Caco-2 (cell line): ENCODE measurements at regions not wholly inside any gene's neighbourhood (a gene's known extent, or its start where the extent isn't known, plus 50 kb on each side); places are given as distances from the start of the nearest gene placed in this dataset.
"Not testable (repeated sequence)": the region's sequence is repeated elsewhere in the genome, so short reads cannot be mapped to it uniquely, and the experiment has no call there.

Experiments used
- BruUV-seq: library from RNA; stranded (reverse); fragments of 400-500 nt; replicated peaks from 2 replicates; lab custom pipeline; 2021; lab: Mats Ljungman, UMichigan
- CTCF ChIA-PET: fragments of 300-600 bp; sonication (Branson Sonifier 250); formaldehyde crosslinking; loops from one replicate; lab custom pipeline; 2022; ENCODE audit warnings: antibody characterized with exemption; lab: Charles Lee
- POLR2A ChIA-PET: fragments of 300-600 bp; sonication (Branson Sonifier 250); formaldehyde crosslinking; loops from one replicate; lab custom pipeline; 2022; ENCODE audit warnings: antibody characterized with exemption; lab: Charles Lee
- DNase-seq, 2 experiments: peaks; one replicate each; pipeline versions ENCODE4 v3.0.0 to v3.0.0-alpha.2; 2020 to 2022
- H3K27me3 ChIP-seq: replicated peaks from 2 replicates; pipeline ENCODE4 v1.6.0; 2011; ENCODE audit warnings: low read length; ENCODE audit not compliant: control insufficient read depth, insufficient read depth
- H3K36me3 ChIP-seq: 2 replicates; pipeline ENCODE4 v1.5.1; 2011; ENCODE audit warnings: low read length; ENCODE audit not compliant: control insufficient read depth, insufficient read depth
- H3K4me1 ChIP-seq: fragments of 250-450 bp; sonication (Bioruptor Pico); 2 replicates; pipeline ENCODE4 v1.5.1; 2020; ENCODE audit warnings: mild to moderate bottlenecking
- H3K4me3 ChIP-seq: 2 replicates; pipeline ENCODE4 v1.5.1; 2011; ENCODE audit warnings: low read depth, mild to moderate bottlenecking, control low read depth, low read length
- H3K9me3 ChIP-seq: fragments of 250-450 bp; sonication (Bioruptor Pico); 2 replicates; pipeline ENCODE4 v1.5.1; 2020; ENCODE audit warnings: mild to moderate bottlenecking, moderate library complexity
- H3K27ac Mint-ChIP-seq: one replicate; pipeline ENCODE4 v1.8.0; 2022; ENCODE audit warnings: mixed read lengths; ENCODE audit not compliant: unreplicated experiment
- H3K27me3 Mint-ChIP-seq: one replicate; pipeline ENCODE4 v1.8.0; 2022; ENCODE audit warnings: mixed read lengths; ENCODE audit not compliant: insufficient read depth, unreplicated experiment
- H3K36me3 Mint-ChIP-seq: one replicate; pipeline ENCODE4 v1.8.0; 2022; ENCODE audit warnings: mild to moderate bottlenecking, mixed read lengths; ENCODE audit not compliant: insufficient read depth, unreplicated experiment
- H3K4me1 Mint-ChIP-seq: one replicate; pipeline ENCODE4 v1.8.0; 2022; ENCODE audit warnings: low read depth, mixed read lengths; ENCODE audit not compliant: unreplicated experiment
- H3K4me3 Mint-ChIP-seq: one replicate; pipeline ENCODE4 v1.8.0; 2022; ENCODE audit warnings: mild to moderate bottlenecking, moderate library complexity, mixed read lengths; ENCODE audit not compliant: unreplicated experiment
- H3K9me3 Mint-ChIP-seq: one replicate; pipeline ENCODE4 v1.8.0; 2022; ENCODE audit warnings: mixed read lengths; ENCODE audit not compliant: unreplicated experiment
- CTCF ChIP-seq, 2 experiments: fragments of 200-600 bp in 1 of 2; IDR thresholded peaks; 1 replicate in 1 of 2; 2 replicates in 1 of 2; pipeline versions ENCODE4 v1.5.1 to v1.8.0; 2011 to 2022; ENCODE audit warnings: antibody characterized with exemption in 1 of 2, control low read depth in 1 of 2, inconsistent platforms in 1 of 2, low read depth in 1 of 2, low read length in 1 of 2, mild to moderate bottlenecking in 1 of 2, moderate library complexity in 1 of 2; ENCODE audit not compliant: insufficient read depth in 1 of 2, severe bottlenecking in 1 of 2, unreplicated experiment in 1 of 2
- intact Hi-C: fragments of 100-400 bp; cut with micrococcal nuclease; formaldehyde crosslinking; loops from one replicate; pipeline ENCODE4 v1.10.0; 2022; ENCODE audit not compliant: unreplicated experiment

DNA sequence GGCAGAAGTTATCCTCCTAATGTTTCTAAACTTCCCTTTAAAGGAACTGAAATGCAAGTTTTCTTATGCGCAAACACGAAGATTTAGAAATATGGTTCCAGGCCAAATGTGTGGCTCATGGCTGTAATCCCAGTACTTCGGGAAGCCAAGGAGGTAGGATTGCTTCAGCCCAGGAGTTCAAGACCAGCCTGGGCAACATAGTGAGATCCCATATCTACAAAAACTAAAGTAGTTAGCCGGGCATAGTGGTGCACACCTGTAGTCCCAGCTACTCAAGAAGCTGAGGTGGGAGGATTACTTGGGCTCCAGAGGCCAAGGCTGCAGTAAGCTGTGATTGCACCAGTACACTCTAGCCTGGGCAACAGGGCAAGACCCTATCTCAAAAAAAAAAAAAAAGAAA lies 95.8 kb upstream of the SCAF8 start:
- ChIA-PET POLR2A (no interaction called here), CTCF (no interaction called here)
- no peaks in the 10 kb centered on the region for H3K9me3 ChIP-seq
- no TSS peak for BruUV-seq
- Mint-ChIP-seq H3K9me3 (no peaks in the 10 kb centered on the region), H3K36me3 (no peaks in the 10 kb centered on the region), H3K27ac (no peak overlapping the region), H3K4me3 (no peak overlapping the region), H3K4me1 (no peaks in the 10 kb centered on the region), H3K27me3 (no peaks in the 10 kb centered on the region)
- no peaks in the 10 kb centered on the region for H3K27me3 ChIP-seq
- intact Hi-C loops, result no loop called here
- no peak for DNase-seq
- no peak for TF ChIP-seq CTCF (IDR thresholded peaks at IDR 0.05; ENCODE audit: insufficient read depth in 1 of 2, low read depth in 1 of 2, low read length in 1 of 2, severe bottlenecking in 1 of 2, unreplicated experiment in 1 of 2)
- H3K4me1 ChIP-seq, result no peaks in the 10 kb centered on the region
- H3K4me3 ChIP-seq, result no peak overlapping the region
- no peaks in the 10 kb centered on the region for H3K36me3 ChIP-seq

DNA sequence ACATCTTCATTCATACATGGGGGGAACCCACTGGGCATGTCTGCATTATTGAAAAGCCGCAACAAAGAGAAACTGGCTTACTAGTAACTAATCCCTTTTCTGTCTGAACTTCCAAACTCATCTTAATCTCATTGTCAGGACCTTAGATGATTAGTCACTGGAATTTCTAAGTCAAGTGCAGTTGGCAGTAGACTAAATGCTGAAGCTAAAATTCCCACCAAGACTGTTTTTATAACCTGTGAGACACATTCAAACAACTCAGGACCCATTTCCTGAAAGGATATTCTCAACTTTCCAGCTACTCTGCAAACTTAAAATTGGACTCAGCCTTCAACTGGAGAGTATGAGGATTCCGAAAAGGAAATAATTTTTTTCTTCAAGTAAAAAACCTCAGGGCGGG lies 94.8 kb upstream of the SCAF8 start:
- Histone ChIP-seq H3K36me3 (no peaks in the 10 kb centered on the region), H3K27me3 (no peaks in the 10 kb centered on the region), H3K9me3 (no peaks in the 10 kb centered on the region), H3K4me3 (no peak overlapping the region), H3K4me1 (no peaks in the 10 kb centered on the region)
- intact Hi-C loops, result no loop called here
- ChIA-PET POLR2A (no interaction called here), CTCF (no interaction called here)
- no peaks in the 10 kb centered on the region for H3K9me3 Mint-ChIP-seq
- no peaks in the 10 kb centered on the region for H3K36me3 Mint-ChIP-seq
- H3K4me1 Mint-ChIP-seq, result no peaks in the 10 kb centered on the region
- no peaks in the 10 kb centered on the region for H3K27me3 Mint-ChIP-seq
- no peak overlapping the region for H3K27ac Mint-ChIP-seq
- DNase-seq, result no peak
- no TSS peak for BruUV-seq
- H3K4me3 Mint-ChIP-seq, result no peak overlapping the region
- TF ChIP-seq CTCF (IDR thresholded peaks at IDR 0.05; ENCODE audit: insufficient read depth in 1 of 2, low read depth in 1 of 2, low read length in 1 of 2, severe bottlenecking in 1 of 2, unreplicated experiment in 1 of 2), result no peak

- H3K36me3 Mint-ChIP-seq, H3K4me1 Mint-ChIP-seq, intact Hi-C loops, H3K9me3 Mint-ChIP-seq, H3K27ac Mint-ChIP-seq, H3K27me3 Mint-ChIP-seq, CTCF ChIA-PET, POLR2A ChIA-PET, H3K36me3 ChIP-seq, BruUV-seq, DNase-seq, H3K27me3 ChIP-seq, H3K9me3 ChIP-seq, H3K4me3 ChIP-seq, H3K4me1 ChIP-seq, H3K4me3 Mint-ChIP-seq: not testable (repeated sequence)
Observed at GRCh38 chr6:154639196-154639595, 94.0 kb upstream of the SCAF8 start.
